CD4-positive, alpha-beta T cell treated with Interleukin-4 for 1 hour (primary cell): ENCODE measurements at regions not wholly inside any gene's neighbourhood (a gene's known extent, or its start where the extent isn't known, plus 50 kb on each side); places are given as distances from the start of the nearest gene placed in this dataset.
"Not testable (repeated sequence)": the region's sequence is repeated elsewhere in the genome, so short reads cannot be mapped to it uniquely, and the experiment has no call there.

Experiments used
- DNase-seq, 2 donors: peaks; one replicate each; pipeline ENCODE4 v3.0.0-alpha.2; 2020 to 2022

DNA sequence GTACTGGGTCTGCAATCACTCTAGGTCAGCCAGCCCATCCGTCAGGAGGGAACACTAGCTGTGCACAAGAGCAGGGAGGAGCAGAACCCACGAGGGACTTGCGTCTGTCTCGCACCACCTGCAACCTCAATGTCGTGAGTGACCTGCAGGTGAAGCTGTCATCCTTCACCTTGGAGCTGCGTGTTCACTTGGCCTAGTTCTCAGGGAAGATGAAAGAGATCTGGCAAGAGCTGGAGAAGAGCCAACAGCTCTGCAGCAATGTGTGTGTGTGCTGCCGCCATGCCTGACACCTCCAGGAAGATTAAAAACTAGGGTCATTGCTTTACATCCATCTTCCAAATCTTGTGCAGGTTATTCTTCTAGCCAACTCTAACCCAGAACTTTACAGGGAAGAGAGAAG lies 117.6 kb upstream of the MRI1 start:
- no peak for DNase-seq

DNA sequence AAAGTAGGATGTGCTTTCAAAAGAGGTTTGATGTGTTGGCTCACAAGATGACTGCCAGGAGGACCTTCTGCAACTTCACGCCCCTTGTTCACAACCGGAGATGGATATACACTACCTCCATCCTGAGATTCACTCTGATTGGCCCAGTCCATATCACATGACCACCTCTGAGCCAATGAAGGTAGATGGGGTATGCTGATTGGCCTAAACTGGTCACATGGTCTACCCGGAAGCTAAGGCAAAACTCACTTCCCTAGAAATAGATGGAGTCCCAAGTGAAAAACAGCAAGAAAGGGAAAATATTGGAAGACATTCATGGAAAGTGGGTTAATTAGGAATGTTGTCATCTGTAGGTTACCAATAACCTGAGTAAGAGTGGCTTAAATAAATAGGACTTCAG lies 119.7 kb upstream of the MRI1 start:
- DNase-seq: no peak

DNA sequence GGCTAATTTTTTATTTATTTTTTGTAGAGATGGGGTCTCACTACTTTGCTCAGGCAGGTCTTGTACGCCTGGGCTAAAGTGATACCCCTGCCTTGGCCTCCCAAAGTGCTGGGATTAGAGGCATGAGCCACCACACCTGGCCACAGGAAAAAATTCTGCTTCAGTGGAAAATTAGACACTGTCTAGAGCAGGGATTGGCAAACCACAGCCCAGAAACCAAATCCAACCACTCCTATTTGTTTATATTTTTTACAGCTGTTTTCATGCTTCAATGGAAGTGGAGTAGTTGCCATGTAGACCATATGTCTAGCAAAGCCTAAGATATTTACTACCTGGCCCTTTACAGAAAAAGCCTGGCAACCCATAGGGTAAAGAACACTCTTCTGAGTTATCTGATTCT lies 123.7 kb upstream of the MRI1 start:
- no peak for DNase-seq

- DNase-seq: no peak
Observed at GRCh38 chr19:13639342-13639929, 124.9 kb upstream of the MRI1 start.

DNA sequence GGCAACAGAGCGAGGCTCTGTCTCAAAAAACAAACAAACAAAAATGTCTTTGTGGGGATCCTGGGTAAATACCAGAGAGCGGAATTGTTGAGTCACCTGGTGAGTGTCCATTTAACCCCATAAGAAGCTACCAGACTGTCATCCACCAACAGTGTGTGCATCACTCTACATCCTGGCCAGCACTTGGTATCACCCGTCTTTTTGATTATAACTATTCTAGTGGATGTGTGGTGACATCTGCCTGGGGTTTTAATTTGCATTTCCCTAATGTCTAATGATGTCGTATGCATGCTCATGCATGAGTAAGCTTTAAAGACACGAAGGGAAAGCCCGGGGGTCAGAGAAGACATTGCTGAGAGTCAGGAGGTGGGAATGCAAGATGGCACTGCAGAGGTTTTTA lies 126.7 kb upstream of the MRI1 start:
- DNase-seq: no peak

DNA sequence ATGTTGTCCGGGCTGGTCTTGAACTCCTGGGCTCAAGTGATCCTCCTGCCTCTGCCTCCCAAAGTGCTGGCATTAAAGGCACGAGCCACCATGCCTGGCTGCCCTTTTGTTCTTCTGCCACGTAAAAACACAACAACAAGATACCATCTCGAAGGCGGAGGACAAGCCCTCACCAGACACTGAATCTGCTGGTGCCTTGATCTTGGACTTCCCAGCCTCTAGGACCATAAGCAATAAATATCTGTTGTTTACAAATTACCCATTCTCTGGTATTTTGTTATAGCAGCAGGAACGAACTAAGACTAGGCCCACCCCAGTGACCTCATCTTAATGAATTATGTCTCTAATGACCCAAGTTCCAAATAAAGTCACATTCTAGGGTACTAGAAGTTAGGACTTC lies 128.4 kb upstream of the CACNA1A start:
- no peak for DNase-seq

- no peak for DNase-seq
Observed at GRCh38 chr19:13633522-13633922, 127.2 kb upstream of the CACNA1A start.

GRCh38 chr19:13633109-13633508 lies 126.8 kb upstream of the CACNA1A start:
- no peak for DNase-seq

- DNase-seq: not testable (repeated sequence)
Observed at GRCh38 chr19:13632164-13632563, 125.9 kb upstream of the CACNA1A start.

GRCh38 chr19:13629687-13630357 lies 123.5 kb upstream of the CACNA1A start:
- DNase-seq: no peak

DNA sequence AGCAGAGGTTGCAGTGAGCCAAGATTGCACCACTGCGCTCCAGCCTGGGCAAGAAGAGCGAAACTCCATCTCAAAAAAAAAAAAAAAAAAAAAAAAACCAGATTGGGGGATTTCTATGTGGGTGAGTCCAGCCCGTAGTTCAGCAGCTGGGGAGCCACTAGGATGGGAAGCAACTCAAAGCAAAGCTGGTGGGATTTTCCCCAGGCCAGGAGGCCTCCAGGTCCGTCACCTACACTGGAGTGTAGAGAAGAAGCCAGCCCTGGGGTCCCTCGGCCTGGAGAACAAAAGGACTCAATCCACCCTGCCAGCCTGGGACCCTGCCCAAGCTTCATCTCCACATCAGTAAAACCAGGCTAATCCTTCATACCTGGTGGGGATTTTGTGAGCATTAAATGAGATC lies 121.3 kb upstream of the CACNA1A start:
- no peak for DNase-seq

- no peak for DNase-seq
Observed at GRCh38 chr19:13623716-13624710, 117.7 kb upstream of the CACNA1A start.

DNA sequence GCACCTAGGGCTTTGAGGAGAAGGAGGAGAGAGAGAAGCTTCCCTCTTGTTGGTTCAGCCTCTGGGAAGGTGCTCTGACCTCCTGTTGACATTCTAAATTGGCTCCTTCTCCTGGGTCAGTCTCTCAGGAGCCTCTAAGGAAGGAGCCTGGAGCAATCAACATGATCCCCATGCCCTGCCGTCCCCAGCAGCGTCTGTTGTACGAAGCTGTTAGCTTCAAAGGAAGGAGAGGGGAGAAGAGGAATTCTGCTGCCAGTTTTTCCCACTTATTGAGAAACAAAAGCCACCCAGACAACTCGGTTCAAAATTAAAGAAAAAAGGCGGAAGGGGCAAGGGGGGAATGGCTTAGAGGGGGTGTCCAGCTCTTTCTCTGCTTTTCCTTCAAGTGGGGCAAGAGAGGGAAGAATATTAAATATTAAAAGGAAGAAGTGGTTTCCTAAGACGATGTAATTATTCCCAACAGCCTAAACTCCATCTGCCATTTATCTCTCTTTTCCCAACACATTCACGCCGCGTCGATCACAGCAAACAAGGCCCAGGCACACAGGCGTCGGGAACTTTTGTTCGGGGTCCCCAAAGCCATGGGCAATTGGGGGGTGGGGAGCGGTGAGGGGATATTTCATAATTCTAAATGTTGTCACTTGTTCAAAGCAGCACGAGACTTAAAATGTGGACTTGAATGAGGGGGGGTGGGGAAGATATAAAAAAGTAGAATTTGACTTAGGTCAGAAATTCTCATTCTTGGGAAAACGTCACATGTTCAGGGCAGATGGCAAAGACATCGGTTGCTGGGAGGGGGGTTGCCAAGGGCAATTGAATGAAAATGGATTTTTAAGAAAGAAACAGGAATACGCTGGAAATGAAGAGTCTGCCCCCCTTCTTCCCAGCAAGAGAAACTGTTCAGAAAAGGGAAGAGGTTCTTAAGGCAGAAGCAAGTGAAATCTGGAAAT lies 116.8 kb upstream of the CACNA1A start:
- no peak for DNase-seq

GRCh38 chr19:13621413-13621812 lies 115.1 kb upstream of the CACNA1A start:
- DNase-seq: no peak

GRCh38 chr19:13619203-13619632 lies 112.9 kb upstream of the CACNA1A start:
- no peak for DNase-seq

DNA sequence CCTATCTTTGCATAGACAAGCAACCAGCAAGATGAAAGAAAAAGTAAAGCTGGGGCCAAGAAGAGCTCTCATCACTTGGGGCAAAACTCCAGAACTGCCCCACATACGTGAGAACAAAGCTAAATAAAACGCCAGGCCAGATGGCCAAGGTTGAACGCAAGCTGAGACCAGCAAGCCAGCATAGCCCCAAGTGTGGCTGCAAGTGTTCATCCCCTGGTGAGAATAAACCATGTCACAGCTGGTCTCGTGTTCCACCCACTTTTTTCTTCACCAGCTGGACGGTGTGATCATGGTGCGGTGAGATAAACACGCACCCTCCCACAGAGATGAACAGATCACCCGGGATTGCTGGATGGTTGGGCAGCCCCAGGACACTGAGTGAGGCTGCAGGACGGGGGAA lies 109.6 kb upstream of the CACNA1A start:
- no peak for DNase-seq

GRCh38 chr19:13613447-13613846 lies 107.2 kb upstream of the CACNA1A start:
- no peak for DNase-seq

- no peak for DNase-seq
Observed at GRCh38 chr19:13611596-13611995, 105.3 kb upstream of the CACNA1A start.

- DNase-seq: peak in 1 of 2 donors; percentile 2
Observed at GRCh38 chr19:13610039-13610691, 103.9 kb upstream of the CACNA1A start.

DNA sequence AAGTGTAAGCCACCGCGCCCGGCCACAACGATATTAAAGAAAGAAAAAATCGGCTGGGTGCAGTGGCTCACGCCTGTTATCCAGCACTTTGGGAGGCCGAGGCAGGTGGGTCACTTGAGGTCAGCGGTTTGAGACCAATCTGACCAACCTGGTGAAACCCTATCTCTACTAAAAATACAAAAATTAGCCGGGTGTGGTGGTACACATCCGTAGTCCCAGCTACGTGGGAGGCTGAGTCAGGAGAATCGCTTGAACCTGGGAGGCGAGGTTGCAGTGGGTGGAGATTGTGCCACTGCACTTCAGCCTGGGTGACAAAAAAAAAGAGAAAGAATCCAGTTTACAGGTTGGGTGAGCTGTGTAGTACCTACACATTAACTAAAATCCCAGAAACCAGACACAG lies 99.9 kb upstream of the CACNA1A start:
- DNase-seq: no peak

DNA sequence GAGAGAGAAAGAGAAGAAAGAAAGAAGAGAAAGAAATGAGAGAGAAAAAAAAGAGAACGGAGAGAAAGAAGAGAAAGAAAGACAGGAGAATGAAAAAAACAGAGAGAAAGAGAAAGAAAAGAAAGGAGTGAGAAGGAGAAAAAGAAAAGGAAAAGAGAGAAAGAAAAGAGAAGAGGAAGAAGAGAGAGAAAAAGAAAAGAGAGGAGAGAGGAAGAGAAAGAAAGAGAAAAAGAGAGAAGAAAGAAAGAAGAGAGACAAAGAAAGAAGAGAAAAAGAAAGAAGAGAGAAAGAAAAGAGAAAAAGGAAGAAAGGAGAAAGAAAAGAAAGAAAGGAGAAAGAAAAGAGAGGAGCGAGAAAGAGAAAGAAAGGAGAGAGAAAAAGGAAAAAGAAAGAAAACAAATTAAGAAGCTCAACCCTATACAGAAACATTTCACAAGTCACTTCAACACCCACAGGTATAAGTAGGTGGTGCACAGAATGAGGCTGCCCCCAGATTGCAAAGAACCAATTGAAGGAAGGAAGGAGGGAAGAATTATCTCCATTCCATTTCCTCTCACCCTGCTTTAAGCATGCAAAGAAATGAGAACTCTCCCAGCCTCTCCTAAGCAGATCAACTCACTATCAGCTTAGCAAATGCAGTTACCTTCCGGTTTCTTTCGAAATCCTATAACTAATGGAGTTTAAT lies 98.8 kb upstream of the CACNA1A start:
- no peak for DNase-seq
